KMS-11 (cell line): ENCODE measurements at regions not wholly inside any gene's neighbourhood (a gene's known extent, or its start where the extent isn't known, plus 50 kb on each side); places are given as distances from the start of the nearest gene placed in this dataset.

Experiments used
- H2AFZ ChIP-seq: fragments of 200-600 bp; sonication (generic); 2 replicates; pipeline ENCODE4 v1.6.1; 2016; ENCODE audit warnings: antibody characterized with exemption, mixed run types, low read depth
- H3K27ac ChIP-seq: fragments of 200-600 bp; sonication (generic); 2 replicates; pipeline ENCODE4 v1.6.1; 2016; ENCODE audit warnings: mild to moderate bottlenecking, mixed run types
- H3K27me3 ChIP-seq: fragments of 200-600 bp; sonication (generic); 2 replicates; pipeline ENCODE4 v1.6.1; 2017; ENCODE audit warnings: mild to moderate bottlenecking, low read depth, mixed run types, moderate library complexity; ENCODE audit not compliant: insufficient read depth
- H3K36me3 ChIP-seq: fragments of 200-600 bp; sonication (generic); 2 replicates; pipeline ENCODE4 v1.6.1; 2017; ENCODE audit warnings: mild to moderate bottlenecking, mixed run types; ENCODE audit not compliant: insufficient read depth
- H3K4me1 ChIP-seq: fragments of 200-600 bp; sonication (generic); 2 replicates; pipeline ENCODE4 v1.6.1; 2016; ENCODE audit warnings: mild to moderate bottlenecking, low read depth, mixed run types; ENCODE audit not compliant: poor library complexity, severe bottlenecking
- H3K4me2 ChIP-seq: fragments of 200-600 bp; sonication (generic); 2 replicates; pipeline ENCODE4 v1.7.0; 2016; ENCODE audit warnings: mild to moderate bottlenecking, mixed run types
- H3K4me3 ChIP-seq: fragments of 200-600 bp; sonication (generic); IDR thresholded peaks from 2 replicates; pipeline ENCODE4 v1.6.1; 2017; ENCODE audit warnings: low read depth, low read length, mixed read lengths; ENCODE audit not compliant: insufficient read depth
- H3K79me2 ChIP-seq: fragments of 200-600 bp; sonication (generic); 2 replicates; pipeline ENCODE4 v1.6.1; 2016; ENCODE audit warnings: low read depth, mixed run types; ENCODE audit not compliant: insufficient read depth
- H3K9ac ChIP-seq: fragments of 200-600 bp; sonication (generic); 2 replicates; pipeline ENCODE4 v1.6.1; 2016; ENCODE audit warnings: mild to moderate bottlenecking, mixed run types
- H4K20me1 ChIP-seq: fragments of 200-600 bp; sonication (generic); 2 replicates; pipeline ENCODE4 v1.6.1; 2016; ENCODE audit warnings: mild to moderate bottlenecking, mixed run types; ENCODE audit not compliant: insufficient read depth
- TF ChIP-seq, protein P1 (sequence below): fragments of 200-600 bp; sonication (generic); conservative IDR thresholded peaks from 2 replicates; pipeline ENCODE4 v1.6.1; 2017; ENCODE audit warnings: low read depth, mild to moderate bottlenecking, antibody characterized with exemption, low read length, moderate library complexity, mixed read lengths

DNA sequence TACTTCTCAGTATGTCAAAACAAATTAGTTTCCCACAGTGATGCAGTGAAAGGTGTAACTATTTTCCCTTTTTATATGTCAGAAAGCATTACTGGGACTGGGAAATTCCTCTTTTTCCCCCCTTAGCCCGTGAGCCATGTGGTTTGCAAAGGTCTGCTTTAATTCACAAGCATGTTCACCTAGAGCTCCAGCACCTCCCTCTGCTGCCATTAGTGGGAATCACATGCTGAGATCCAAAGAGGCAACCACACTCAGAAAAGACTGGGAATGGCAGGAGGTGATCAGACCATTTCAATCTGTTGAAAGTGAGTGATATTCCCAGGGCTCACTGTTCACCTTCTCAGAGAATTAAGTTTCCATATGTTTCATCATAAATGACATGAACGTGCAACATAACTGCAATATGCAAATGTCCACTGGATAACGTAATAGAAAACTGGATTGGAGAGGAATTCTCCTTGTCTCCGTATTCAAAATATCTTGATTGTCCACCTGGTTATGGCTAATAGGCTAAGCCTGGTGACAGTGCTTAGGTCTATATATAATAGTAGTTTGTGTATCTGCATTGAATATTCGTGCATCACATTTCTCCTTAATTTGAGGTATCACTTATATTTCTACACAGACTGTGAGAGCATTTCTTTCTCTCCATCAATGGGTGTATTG lies 703.5 kb upstream of the WWC1 start:
- Histone ChIP-seq H3K9ac (no peak overlapping the region), H3K27ac (no peak overlapping the region), H3K4me1 (no peaks in the 10 kb centered on the region), H3K4me3 (no peak overlapping the region), H3K36me3 (no peaks in the 10 kb centered on the region), H4K20me1 (no peaks in the 10 kb centered on the region), H3K79me2 (no peaks in the 10 kb centered on the region), H3K4me2 (no peak overlapping the region), H2AFZ (no peak overlapping the region), H3K27me3 (no peaks in the 10 kb centered on the region)
- TF ChIP-seq, protein P1, sequence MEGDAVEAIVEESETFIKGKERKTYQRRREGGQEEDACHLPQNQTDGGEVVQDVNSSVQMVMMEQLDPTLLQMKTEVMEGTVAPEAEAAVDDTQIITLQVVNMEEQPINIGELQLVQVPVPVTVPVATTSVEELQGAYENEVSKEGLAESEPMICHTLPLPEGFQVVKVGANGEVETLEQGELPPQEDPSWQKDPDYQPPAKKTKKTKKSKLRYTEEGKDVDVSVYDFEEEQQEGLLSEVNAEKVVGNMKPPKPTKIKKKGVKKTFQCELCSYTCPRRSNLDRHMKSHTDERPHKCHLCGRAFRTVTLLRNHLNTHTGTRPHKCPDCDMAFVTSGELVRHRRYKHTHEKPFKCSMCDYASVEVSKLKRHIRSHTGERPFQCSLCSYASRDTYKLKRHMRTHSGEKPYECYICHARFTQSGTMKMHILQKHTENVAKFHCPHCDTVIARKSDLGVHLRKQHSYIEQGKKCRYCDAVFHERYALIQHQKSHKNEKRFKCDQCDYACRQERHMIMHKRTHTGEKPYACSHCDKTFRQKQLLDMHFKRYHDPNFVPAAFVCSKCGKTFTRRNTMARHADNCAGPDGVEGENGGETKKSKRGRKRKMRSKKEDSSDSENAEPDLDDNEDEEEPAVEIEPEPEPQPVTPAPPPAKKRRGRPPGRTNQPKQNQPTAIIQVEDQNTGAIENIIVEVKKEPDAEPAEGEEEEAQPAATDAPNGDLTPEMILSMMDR = no peak

DNA sequence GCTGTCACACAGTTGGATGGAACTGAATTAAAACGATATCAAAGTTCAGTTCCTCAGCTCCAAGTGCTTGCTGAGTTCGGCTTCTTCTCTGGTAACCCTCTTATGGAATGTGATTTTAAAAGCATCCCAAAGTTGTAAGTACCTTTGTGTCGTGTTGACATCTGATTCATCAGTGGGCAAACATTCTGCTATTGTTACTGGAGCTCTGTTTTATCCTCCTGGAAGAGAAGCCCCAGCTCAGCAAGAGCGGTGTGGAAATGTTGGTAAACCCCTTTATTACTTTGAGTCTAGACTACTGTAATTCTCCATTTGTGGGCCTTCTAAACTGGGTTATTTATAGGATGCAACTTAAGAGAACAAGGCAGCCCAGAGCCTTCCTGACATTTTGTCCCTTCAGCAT lies 699.3 kb upstream of the WWC1 start:
- Histone ChIP-seq H4K20me1 (no peaks in the 10 kb centered on the region), H3K79me2 (no peaks in the 10 kb centered on the region), H3K36me3 (no peaks in the 10 kb centered on the region), H3K27me3 (no peaks in the 10 kb centered on the region), H3K4me1 (no peaks in the 10 kb centered on the region), H3K27ac (no peak overlapping the region), H3K9ac (no peak overlapping the region), H3K4me3 (no peak overlapping the region), H2AFZ (no peak overlapping the region), H3K4me2 (no peak overlapping the region)
- TF ChIP-seq, protein P1 = no peak

DNA sequence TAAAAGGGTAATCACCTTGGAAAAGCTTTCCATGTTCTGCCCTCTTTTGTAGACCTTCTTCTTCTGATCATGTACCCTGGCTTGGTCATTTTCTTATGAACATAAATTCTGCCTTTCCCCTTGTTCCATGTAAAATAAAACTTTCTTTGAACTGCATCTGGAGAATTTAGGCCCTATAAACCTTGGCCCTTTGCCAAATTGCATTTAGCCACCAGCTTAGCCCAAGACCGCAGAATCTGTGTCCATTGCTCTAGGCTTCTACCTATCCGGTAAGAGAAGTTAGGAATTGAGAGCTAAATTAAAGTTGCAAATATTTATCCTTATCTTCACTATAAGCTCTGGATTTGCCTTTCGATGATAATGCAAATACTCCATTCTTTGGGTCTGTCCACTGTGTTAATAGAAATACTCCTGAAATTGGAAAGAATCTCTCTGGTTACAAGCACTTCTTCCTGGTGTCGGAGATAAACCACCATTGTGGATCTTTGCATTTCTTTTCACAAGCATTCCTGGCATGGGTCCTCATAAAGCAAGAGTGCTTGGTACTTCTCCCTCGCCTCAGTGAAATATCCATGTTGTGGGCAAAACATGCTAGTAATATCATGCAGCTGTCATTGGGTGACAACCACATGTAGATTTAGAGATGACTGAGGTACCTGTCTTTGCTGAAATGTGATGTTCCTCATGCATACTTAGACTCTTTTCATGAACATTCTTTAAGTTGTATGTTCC lies 698.0 kb upstream of the WWC1 start:
- TF ChIP-seq, protein P1 = no peak
- H3K4me1 ChIP-seq = no peaks in the 10 kb centered on the region
- no peak overlapping the region for H3K4me3 ChIP-seq
- no peak overlapping the region for H2AFZ ChIP-seq
- no peak overlapping the region for H3K27ac ChIP-seq
- H4K20me1 ChIP-seq = no peaks in the 10 kb centered on the region
- no peak overlapping the region for H3K9ac ChIP-seq
- no peak overlapping the region for H3K4me2 ChIP-seq
- H3K36me3 ChIP-seq = no peaks in the 10 kb centered on the region
- H3K27me3 ChIP-seq = no peaks in the 10 kb centered on the region
- H3K79me2 ChIP-seq = no peaks in the 10 kb centered on the region

DNA sequence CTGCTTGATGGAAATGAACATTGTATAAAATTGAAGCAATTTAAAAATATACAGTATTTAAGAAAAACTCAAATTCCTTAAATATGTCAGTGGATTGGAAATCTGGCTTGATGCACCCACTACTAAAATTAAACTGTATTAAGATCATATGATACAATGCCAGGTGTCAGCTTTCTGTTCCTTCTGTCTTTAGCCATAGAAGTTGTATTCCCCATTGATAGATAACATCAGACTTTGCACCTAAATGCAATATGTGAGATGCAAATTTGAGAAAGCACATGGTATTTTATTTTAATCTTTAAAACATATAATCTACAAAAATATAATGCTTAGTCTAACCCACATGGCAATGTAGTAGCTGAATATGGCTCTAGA lies 697.4 kb upstream of the WWC1 start:
- Histone ChIP-seq H3K4me1 (no peaks in the 10 kb centered on the region), H4K20me1 (no peaks in the 10 kb centered on the region), H3K4me3 (no peak overlapping the region), H3K4me2 (no peak overlapping the region), H3K79me2 (no peaks in the 10 kb centered on the region), H3K27me3 (no peaks in the 10 kb centered on the region), H3K27ac (no peak overlapping the region), H2AFZ (no peak overlapping the region), H3K9ac (no peak overlapping the region), H3K36me3 (no peaks in the 10 kb centered on the region)
- TF ChIP-seq, protein P1 = no peak
